ENCODE measurements at regions not wholly inside any gene's neighbourhood (a gene's known extent, or its start where the extent isn't known, plus 50 kb on each side); places are given as distances from the start of the nearest gene placed in this dataset.

DNA sequence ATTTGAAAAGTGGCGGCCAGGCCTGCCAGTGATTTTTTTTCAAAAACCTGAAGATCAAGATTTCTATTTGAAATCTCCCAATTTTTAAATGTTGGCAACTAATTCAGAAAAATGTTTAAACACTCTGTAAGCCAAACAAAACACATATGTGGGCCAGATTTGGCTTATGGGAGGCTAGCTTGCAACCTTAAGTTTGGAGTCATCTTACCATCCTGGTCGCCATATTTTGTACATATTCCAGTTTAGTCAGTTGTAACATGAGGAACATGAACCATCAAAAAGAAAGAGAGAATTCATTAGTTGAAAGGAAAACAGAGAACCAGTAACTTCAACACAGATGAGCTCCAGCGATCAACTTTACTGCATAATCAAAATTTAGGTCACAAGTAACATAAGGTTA lies 115.4 kb downstream of the TMEM26 start:
- TF ChIP-seq CTCF (IDR thresholded peaks at IDR 0.05) (no peak), POLR2A (IDR thresholded peaks at IDR 0.05) (no peak)

Measured in vagina (tissue), 2 donors.